Activated CD8-positive, alpha-beta memory T cell treated with anti-CD3 and anti-CD28 coated beads for 36 hours (primary cell): ENCODE measurements at regions not wholly inside any gene's neighbourhood (a gene's known extent, or its start where the extent isn't known, plus 50 kb on each side); places are given as distances from the start of the nearest gene placed in this dataset.

ENCODE experiments used
- CTCF ChIA-PET: fragments of 350-600 bp; sonication (Branson Sonifier 250); formaldehyde crosslinking; loops from one replicate; lab custom pipeline; 2021; ENCODE audit warnings: antibody characterized with exemption; lab: Charles Lee
- POLR2A ChIA-PET: fragments of 350-600 bp; sonication (Branson Sonifier 250); formaldehyde crosslinking; loops from one replicate; lab custom pipeline; 2021; ENCODE audit warnings: antibody characterized with exemption; lab: Charles Lee

GRCh38 chrX:81489987-81490386 is 288.1 kb downstream of the SH3BGRL start:
- CTCF ChIA-PET = no interaction called here
- POLR2A ChIA-PET = no interaction called here

GRCh38 chrX:81527881-81528440 is 326.1 kb downstream of the SH3BGRL start:
- CTCF ChIA-PET = no interaction called here

GRCh38 chrX:81537723-81538122 is 335.8 kb downstream of the SH3BGRL start:
- CTCF ChIA-PET = no interaction called here
- POLR2A ChIA-PET = no interaction called here

More at GRCh38 chrX:81527881-81528440, 326.1 kb downstream of the SH3BGRL start:
- POLR2A ChIA-PET = no interaction called here

GRCh38 chrX:81542255-81542654 is 340.4 kb downstream of the SH3BGRL start:
- ChIA-PET POLR2A (no interaction called here), CTCF (no interaction called here)

GRCh38 chrX:81556880-81557279 is 355.0 kb downstream of the SH3BGRL start:
- ChIA-PET CTCF (no interaction called here), POLR2A (no interaction called here)

GRCh38 chrX:81564851-81565250 is 362.9 kb downstream of the SH3BGRL start:
- ChIA-PET CTCF (no interaction called here), POLR2A (no interaction called here)

GRCh38 chrX:81577028-81577427 is 375.1 kb downstream of the SH3BGRL start:
- ChIA-PET CTCF (no interaction called here), POLR2A (no interaction called here)

GRCh38 chrX:81586096-81586495 is 384.2 kb downstream of the SH3BGRL start:
- POLR2A ChIA-PET = no interaction called here
- CTCF ChIA-PET = no interaction called here

- POLR2A ChIA-PET = no interaction called here
- CTCF ChIA-PET = no interaction called here
Measured at GRCh38 chrX:81615979-81616378, 414.1 kb downstream of the SH3BGRL start.

- ChIA-PET CTCF (no interaction called here), POLR2A (no interaction called here)
Measured at GRCh38 chrX:81662381-81662780, 460.5 kb downstream of the SH3BGRL start.

- CTCF ChIA-PET = no interaction called here
- POLR2A ChIA-PET = no interaction called here
Measured at GRCh38 chrX:81708487-81708886, 506.6 kb downstream of the SH3BGRL start.

- ChIA-PET CTCF (no interaction called here), POLR2A (no interaction called here)
Measured at GRCh38 chrX:81728622-81729021, 526.7 kb downstream of the SH3BGRL start.

GRCh38 chrX:81729269-81729777 is 527.4 kb downstream of the SH3BGRL start:
- ChIA-PET POLR2A (no interaction called here), CTCF (no interaction called here)

- POLR2A ChIA-PET = no interaction called here
- CTCF ChIA-PET = no interaction called here
Measured at GRCh38 chrX:81779701-81780100, 577.8 kb downstream of the SH3BGRL start.

GRCh38 chrX:81791086-81791485 is 589.2 kb downstream of the SH3BGRL start:
- POLR2A ChIA-PET = interaction anchor here (0.6 kb wide), 1 partner anchor 334 kb away, joined by 3 read pairs; no protein-coding TSS in a partner anchor
- CTCF ChIA-PET = no interaction called here
